ENCODE measurements at regions not wholly inside any gene's neighbourhood (a gene's known extent, or its start where the extent isn't known, plus 50 kb on each side); places are given as distances from the start of the nearest gene placed in this dataset.

GRCh38 chr13:55266644-55267043, 1874.1 kb upstream of the PRR20A start:
- no peak for TF ChIP-seq CTCF (IDR thresholded peaks at IDR 0.05; ENCODE audit: low read depth, low read length, missing control alignments)

GRCh38 chr13:55298201-55298600, 1842.5 kb upstream of the PRR20A start:
- no peak for DNase-seq (ENCODE audit: low read depth)
- no peak overlapping the region for H3K4me3 ChIP-seq (ENCODE audit: low read depth, low read length)
- no peak for TF ChIP-seq CTCF (IDR thresholded peaks at IDR 0.05; ENCODE audit: low read depth, low read length, missing control alignments)
- in situ Hi-C loops (cut with HindIII; ENCODE audit: low sequenced_read_pairs) = no loop called here

More at GRCh38 chr13:55266644-55267043, 1874.1 kb upstream of the PRR20A start:
- no peak for DNase-seq (ENCODE audit: low read depth)
- H3K4me3 ChIP-seq (ENCODE audit: low read depth, low read length) = no peak overlapping the region
- in situ Hi-C loops (cut with HindIII; ENCODE audit: low sequenced_read_pairs) = no loop called here

- no peak overlapping the region for H3K4me3 ChIP-seq (ENCODE audit: low read depth, low read length)
- DNase-seq (ENCODE audit: low read depth) = no peak
- TF ChIP-seq CTCF (IDR thresholded peaks at IDR 0.05; ENCODE audit: low read depth, low read length, missing control alignments) = no peak
- in situ Hi-C loops (cut with HindIII; ENCODE audit: low sequenced_read_pairs) = no loop called here
These were observed 1838.2 kb upstream of the PRR20A start for GRCh38 chr13:55302568-55302967.

GRCh38 chr13:55307909-55308308, 1832.8 kb upstream of the PRR20A start:
- DNase-seq (ENCODE audit: low read depth) = no peak
- in situ Hi-C loops (cut with HindIII; ENCODE audit: low sequenced_read_pairs) = no loop called here
- no peak for TF ChIP-seq CTCF (IDR thresholded peaks at IDR 0.05; ENCODE audit: low read depth, low read length, missing control alignments)
- H3K4me3 ChIP-seq (ENCODE audit: low read depth, low read length) = no peak overlapping the region

- DNase-seq (ENCODE audit: low read depth) = no peak
- H3K4me3 ChIP-seq (ENCODE audit: low read depth, low read length) = no peak overlapping the region
- in situ Hi-C loops (cut with HindIII; ENCODE audit: low sequenced_read_pairs) = no loop called here
- no peak for TF ChIP-seq CTCF (IDR thresholded peaks at IDR 0.05; ENCODE audit: low read depth, low read length, missing control alignments)
These were observed 1798.8 kb upstream of the PRR20A start for GRCh38 chr13:55341891-55342290.

- in situ Hi-C loops (cut with HindIII; ENCODE audit: low sequenced_read_pairs) = no loop called here
- no peak for DNase-seq (ENCODE audit: low read depth)
- TF ChIP-seq CTCF (IDR thresholded peaks at IDR 0.05; ENCODE audit: low read depth, low read length, missing control alignments) = no peak
- no peak overlapping the region for H3K4me3 ChIP-seq (ENCODE audit: low read depth, low read length)
These were observed 1795.5 kb upstream of the PRR20A start for GRCh38 chr13:55345224-55345623.

GRCh38 chr13:55347528-55347927, 1793.2 kb upstream of the PRR20A start:
- in situ Hi-C loops (cut with HindIII; ENCODE audit: low sequenced_read_pairs) = no loop called here
- TF ChIP-seq CTCF (IDR thresholded peaks at IDR 0.05; ENCODE audit: low read depth, low read length, missing control alignments) = no peak
- DNase-seq (ENCODE audit: low read depth) = no peak
- H3K4me3 ChIP-seq (ENCODE audit: low read depth, low read length) = no peak overlapping the region
